Progenitor cell of endocrine pancreas (in vitro differentiated cells): ENCODE measurements at regions not wholly inside any gene's neighbourhood (a gene's known extent, or its start where the extent isn't known, plus 50 kb on each side); places are given as distances from the start of the nearest gene placed in this dataset.

Experiments used
- DNase-seq: peaks from one replicate; pipeline ENCODE4 v3.0.0; 2021; ENCODE audit warnings: low spot score; ENCODE audit not compliant: unreplicated experiment
- H3K27ac Mint-ChIP-seq: 2 replicates; pipeline ENCODE4 v1.8.0; 2021; ENCODE audit warnings: mild to moderate bottlenecking, moderate library complexity, mixed read lengths
- H3K27me3 Mint-ChIP-seq: 2 replicates; pipeline ENCODE4 v1.8.0; 2021; ENCODE audit warnings: mixed read lengths
- H3K36me3 Mint-ChIP-seq: 2 replicates; pipeline ENCODE4 v1.8.0; 2022; ENCODE audit warnings: mixed read lengths; ENCODE audit not compliant: insufficient read depth
- H3K4me1 Mint-ChIP-seq: 2 replicates; pipeline ENCODE4 v1.8.0; 2021; ENCODE audit warnings: low read depth, mixed read lengths
- H3K4me3 Mint-ChIP-seq: 2 replicates; pipeline ENCODE4 v1.8.0; 2021; ENCODE audit warnings: low read depth, mild to moderate bottlenecking, moderate library complexity, mixed read lengths
- H3K9me3 Mint-ChIP-seq: 2 replicates; pipeline ENCODE4 v1.8.0; 2021; ENCODE audit warnings: low read depth, mixed read lengths
- TF ChIP-seq, protein P1 (sequence below): fragments of 200-600 bp; sonication (generic); IDR thresholded peaks from one replicate; pipeline ENCODE4 v1.5.0; 2021; ENCODE audit warnings: antibody characterized with exemption, mild to moderate bottlenecking; ENCODE audit not compliant: unreplicated experiment

DNA sequence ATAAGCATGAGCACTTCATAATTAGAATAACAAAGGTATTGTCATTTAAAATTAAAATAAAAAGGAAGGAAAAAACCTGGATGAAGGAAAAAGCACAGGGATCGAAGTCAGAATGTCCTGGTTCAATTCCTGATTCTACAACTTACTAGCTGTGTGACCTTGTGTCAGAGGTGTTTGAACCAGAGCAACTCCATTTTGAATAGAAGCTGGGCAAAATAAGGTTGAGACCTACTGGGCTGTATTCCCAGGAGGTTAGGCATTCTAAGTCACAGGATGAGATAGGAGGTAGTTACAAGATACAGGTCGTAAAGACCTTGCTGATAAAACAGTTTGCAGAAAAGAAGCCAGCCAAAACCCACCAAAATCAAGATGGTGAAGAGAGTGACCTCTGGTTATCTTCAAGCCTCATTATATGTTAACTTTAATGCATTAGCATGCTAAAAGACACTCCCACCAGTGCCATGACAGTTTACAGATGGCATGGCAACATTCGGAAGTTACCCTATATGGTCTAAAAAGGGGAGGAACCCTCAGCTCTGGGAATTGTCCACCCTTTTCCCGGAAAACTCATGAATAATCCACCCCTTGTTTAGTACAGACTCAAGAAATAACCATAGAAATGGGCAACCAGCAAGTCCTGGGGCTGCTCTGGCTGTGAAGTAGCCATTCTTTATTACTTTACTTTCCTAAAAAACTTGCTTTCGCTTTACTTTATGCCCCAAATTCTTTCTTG, 412.7 kb downstream of the PIK3R1 start:
- Mint-ChIP-seq H3K9me3 (peaks cover 4% of the 10 kb centered on the region), H3K27me3 (no peaks in the 10 kb centered on the region), H3K4me1 (peaks cover 2% of the 10 kb centered on the region), H3K36me3 (no peaks in the 10 kb centered on the region), H3K4me3 (no peak overlapping the region), H3K27ac (no peak overlapping the region)
- DNase-seq: no peak
- TF ChIP-seq, protein P1, sequence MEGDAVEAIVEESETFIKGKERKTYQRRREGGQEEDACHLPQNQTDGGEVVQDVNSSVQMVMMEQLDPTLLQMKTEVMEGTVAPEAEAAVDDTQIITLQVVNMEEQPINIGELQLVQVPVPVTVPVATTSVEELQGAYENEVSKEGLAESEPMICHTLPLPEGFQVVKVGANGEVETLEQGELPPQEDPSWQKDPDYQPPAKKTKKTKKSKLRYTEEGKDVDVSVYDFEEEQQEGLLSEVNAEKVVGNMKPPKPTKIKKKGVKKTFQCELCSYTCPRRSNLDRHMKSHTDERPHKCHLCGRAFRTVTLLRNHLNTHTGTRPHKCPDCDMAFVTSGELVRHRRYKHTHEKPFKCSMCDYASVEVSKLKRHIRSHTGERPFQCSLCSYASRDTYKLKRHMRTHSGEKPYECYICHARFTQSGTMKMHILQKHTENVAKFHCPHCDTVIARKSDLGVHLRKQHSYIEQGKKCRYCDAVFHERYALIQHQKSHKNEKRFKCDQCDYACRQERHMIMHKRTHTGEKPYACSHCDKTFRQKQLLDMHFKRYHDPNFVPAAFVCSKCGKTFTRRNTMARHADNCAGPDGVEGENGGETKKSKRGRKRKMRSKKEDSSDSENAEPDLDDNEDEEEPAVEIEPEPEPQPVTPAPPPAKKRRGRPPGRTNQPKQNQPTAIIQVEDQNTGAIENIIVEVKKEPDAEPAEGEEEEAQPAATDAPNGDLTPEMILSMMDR: no peak

DNA sequence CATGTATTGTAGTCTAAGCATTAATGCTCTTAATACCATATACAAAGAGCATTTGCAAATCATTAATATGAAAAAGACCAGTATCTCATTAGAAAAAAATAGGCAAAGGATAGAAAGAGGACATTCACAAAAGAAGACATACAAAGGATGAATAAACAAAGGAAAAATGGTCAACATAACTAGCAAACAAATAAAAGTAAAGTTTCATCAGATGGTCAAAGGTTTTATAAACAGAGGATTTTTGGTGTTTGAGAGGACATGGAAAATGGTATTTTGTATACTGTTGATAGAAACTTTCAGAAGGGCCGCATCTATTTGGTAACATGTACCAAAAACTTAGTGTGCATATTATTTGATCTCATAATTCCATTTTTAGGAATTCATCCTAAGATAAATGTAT, 414.8 kb downstream of the PIK3R1 start:
- Mint-ChIP-seq H3K4me1 (no peaks in the 10 kb centered on the region), H3K27ac (no peak overlapping the region), H3K4me3 (no peak overlapping the region), H3K36me3 (no peaks in the 10 kb centered on the region), H3K9me3 (peaks cover 4% of the 10 kb centered on the region), H3K27me3 (no peaks in the 10 kb centered on the region)
- TF ChIP-seq, protein P1: no peak
- no peak for DNase-seq

DNA sequence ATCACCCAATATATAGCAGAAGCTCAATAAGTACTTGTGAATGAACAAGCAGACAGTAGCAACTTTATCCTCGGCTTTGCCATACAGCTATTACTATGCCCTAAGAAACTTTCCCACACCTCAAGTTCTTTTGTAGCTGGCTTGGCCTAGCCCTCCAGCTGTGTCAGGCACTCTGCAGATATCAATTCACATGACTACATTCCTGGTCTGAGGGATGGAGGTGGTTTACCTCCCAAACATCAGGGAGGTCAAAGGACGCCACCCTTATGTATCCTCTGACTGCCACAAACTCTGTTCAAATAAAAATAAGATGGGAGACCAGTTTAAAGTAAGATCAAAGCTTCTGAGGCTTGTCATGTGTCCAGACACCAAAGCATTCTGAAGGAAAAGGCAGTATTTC, 416.3 kb downstream of the PIK3R1 start:
- no peak overlapping the region for H3K4me3 Mint-ChIP-seq
- H3K9me3 Mint-ChIP-seq: peaks cover 4% of the 10 kb centered on the region
- H3K4me1 Mint-ChIP-seq: no peaks in the 10 kb centered on the region
- no peak for DNase-seq
- no peaks in the 10 kb centered on the region for H3K27me3 Mint-ChIP-seq
- TF ChIP-seq, protein P1: no peak
- no peaks in the 10 kb centered on the region for H3K36me3 Mint-ChIP-seq
- no peak overlapping the region for H3K27ac Mint-ChIP-seq

DNA sequence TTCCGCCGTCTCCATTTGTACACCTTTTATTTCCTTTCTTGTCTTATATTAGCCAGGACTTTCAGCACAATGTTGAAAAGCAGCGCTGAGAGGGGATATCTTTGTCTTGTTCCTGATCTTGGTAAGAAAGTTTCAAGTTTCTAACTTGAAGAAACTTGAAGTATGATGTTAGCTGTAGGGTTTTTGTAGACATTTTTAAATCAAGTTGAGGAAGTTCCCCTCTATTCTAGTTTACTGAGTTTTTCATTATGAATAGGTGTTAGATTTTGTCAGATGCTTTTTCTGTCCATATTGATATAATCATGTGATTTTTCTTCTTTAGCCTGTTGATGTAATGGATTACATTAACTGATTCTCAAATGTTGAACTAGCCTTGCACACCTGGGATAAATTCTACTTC, 425.7 kb downstream of the PIK3R1 start:
- Mint-ChIP-seq H3K9me3 (peaks cover 2% of the 10 kb centered on the region), H3K27me3 (no peaks in the 10 kb centered on the region), H3K4me1 (peaks cover 12% of the 10 kb centered on the region), H3K36me3 (no peaks in the 10 kb centered on the region), H3K4me3 (no peak overlapping the region), H3K27ac (no peak overlapping the region)
- no peak for DNase-seq
- TF ChIP-seq, protein P1: no peak

DNA sequence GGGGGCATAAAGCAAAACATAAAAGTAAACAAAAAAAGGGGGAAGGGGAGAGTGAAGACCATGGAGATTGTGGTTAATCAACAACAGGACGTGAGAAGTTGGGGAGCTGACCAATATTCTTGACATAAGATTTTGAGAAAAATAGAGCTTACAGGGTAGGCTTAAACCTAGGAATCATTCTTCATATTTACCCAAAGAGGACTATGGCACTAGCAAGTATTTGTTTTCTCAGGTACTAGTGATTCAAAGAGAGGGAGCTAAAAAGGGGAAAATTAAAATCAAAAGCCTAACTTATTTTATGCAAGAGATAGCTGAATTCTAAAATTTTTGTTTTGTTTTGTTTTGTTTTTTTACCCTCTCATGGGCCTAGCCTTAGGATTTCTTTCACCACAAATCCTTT, 427.5 kb downstream of the PIK3R1 start:
- H3K4me3 Mint-ChIP-seq: no peak overlapping the region
- peaks cover 12% of the 10 kb centered on the region for H3K4me1 Mint-ChIP-seq
- TF ChIP-seq, protein P1: no peak
- H3K36me3 Mint-ChIP-seq: no peaks in the 10 kb centered on the region
- H3K27ac Mint-ChIP-seq: no peak overlapping the region
- no peaks in the 10 kb centered on the region for H3K27me3 Mint-ChIP-seq
- H3K9me3 Mint-ChIP-seq: peaks cover 2% of the 10 kb centered on the region
- DNase-seq: no peak
